ENCODE measurements at regions not wholly inside any gene's neighbourhood (a gene's known extent, or its start where the extent isn't known, plus 50 kb on each side); places are given as distances from the start of the nearest gene placed in this dataset.
A peak's percentile ranks its signal among the peaks of the same experiment; 100 is the strongest.
"Not testable (repeated sequence)": the region's sequence is repeated elsewhere in the genome, so short reads cannot be mapped to it uniquely, and the experiment has no call there.

DNA sequence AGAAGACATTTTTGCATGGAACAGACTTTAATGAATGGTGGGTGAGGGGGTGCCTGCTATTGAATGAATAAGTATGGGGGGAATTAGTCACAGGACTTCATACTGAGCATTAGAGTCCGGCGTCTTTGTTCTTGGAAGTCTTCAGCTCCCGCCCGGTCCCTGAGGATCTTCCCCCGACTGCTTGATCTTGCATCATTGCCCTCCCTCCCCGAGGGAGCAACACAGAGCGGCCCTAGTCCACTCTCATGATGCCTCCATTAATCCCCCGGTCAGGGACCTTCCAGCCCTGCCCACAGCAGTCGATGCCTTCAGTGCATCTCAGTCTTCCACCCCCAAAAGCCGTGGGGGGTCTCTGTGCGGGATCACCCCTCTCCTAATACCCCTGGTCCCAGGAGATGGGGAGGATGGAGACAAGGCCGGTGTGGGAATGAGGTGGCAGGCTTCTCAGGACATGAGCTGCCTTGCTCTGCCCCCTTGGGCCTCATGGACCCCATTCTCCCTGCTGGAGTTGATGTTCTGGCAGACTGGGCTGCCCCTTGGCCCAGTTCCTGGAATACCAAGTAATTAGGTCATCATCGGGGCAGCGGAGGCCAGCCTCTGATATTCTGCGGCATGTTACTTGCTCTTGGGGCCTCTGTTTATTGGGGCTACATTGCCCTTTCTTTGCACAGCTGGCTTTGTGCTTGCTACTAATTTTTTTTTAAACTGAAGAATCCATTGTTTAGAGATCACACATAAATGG is 110.5 kb upstream of the PLGLB2 start:
- DNase-seq, ATAC-seq: not testable (repeated sequence)

DNA sequence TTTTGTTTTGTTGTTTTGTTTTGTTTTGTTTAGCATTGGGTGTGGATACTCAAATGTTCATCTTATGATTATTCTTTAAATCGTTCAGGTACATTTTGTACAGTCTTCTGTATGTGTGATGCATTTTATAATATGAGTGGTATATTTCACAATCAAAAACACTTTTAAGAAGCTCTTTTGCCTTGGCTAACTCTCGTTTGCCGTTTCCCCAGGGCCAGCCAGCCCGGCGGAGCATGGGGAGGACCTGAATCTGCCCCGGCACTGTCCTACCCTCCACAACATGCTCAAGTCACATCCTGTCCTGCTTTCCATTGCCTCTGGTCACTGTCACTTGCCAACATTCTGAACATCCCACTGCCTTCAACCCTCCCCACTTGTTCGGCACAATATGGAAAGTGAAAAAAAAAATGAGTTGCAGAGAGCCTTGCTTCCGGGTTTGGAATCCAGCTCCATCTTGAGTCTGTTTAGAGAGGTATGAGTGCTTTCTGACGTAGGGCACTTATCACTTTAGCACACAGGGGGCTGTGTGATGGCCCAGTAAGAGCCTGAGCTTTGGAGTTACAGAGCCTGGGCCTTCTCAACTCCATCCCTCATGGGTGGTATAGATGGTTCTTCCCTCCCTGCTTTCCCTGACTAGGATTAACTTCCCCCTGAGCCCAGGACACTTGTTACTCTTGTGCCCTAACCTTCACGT is 109.6 kb upstream of the PLGLB2 start:
- ATAC-seq, DNase-seq: not testable (repeated sequence)

DNA sequence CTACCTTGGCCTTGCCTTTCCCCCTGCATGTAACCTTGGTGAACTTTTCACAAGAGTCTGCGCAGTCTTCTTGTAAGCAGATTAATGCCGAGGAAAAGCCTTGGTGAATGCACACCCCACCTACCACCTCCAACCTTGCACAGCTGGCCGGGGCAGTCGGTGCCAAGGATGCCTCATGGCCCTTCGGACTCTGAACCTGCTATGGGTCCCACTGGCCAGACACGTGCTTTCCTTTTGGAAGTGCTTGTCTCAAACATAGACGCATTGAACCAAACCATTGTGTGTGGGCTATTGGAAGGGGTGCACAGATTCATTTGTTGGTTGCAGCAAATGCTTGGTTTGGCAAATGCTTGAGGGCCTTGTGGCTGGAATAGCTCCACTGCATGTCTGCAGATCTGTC is 109.0 kb upstream of the PLGLB2 start:
- not testable (repeated sequence) for DNase-seq, ATAC-seq

DNA sequence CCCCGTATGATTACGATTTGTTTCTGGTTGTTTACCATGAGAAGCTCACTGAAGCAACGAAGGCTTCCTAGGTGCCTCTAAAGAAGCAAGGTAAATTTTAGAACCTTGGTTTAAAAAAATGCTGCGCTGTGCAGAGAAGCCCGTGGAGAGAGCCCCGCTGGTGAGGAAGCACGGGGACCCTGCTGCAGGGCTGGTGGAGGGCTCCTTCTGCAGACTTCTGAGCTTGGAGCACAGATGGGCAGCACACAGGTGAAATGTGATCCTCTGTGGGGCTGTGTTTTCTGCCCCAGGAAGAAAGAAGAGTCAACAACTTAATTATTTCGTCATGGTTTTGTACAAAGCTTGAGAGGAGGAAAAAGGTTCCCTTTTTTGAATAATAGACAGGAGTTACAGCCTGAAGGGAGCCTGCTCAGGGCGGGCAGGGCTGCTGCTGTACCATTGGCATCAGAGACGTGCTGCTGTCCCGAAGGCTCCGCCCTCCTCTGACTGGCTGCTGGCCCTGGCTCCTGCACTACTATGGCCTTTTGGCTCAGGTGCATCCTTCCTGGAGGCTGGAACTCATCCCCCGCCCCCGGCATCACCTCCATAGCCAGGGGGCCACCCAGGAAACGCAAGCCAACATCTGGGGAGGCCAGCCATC is 108.0 kb upstream of the PLGLB2 start:
- not testable (repeated sequence) for DNase-seq, ATAC-seq

DNA sequence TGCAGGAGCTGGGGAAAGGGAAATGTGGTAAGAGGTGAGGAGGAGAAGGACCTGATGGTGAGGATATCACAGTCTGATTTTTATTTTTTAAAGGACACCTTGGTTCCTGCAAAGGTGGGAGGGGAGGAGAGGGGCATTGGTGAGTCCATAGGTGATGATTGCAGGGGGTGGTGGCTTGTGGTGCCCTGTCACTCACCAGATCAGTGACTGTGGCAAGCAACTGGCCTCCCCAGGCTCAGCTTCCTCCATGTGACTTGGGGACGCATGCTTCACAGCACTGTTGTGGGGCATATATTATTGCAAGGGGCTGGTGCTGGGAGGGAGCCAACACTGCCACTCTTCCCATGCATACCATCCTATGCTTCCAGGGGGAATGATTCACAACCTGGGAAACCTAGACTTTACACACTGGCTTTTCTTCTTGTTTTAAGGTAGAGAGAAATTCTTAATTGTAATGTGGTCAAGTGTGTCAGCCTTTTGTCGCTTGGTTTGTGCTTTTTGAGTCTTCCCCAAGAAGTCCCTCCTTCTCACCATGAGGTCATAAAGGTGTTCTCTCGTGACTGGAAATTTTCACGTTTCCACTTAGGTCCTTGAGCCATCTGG is 106.8 kb upstream of the PLGLB2 start:
- ATAC-seq = peak; percentile 17
- DNase-seq = not testable (repeated sequence)

DNA sequence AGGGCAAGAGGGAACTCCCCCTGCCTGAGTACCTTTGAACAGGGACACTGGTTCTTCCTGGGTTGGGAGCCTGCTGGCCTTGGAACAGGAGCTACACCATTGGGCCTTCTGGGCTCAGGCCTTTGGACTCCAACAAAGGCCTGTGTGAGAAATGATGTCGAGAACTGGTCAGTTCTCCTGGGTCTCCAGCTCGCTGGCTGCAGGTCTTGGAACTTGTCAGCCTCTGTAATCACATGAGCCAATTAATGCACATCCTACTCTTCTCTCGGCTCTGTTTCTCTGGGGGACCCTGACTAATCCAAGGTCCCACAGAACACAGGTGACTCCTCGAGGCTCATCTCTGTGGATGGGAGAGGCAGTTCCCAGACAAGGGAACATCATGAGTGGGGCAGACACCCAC is 104.7 kb upstream of the PLGLB2 start:
- not testable (repeated sequence) for DNase-seq, ATAC-seq

DNA sequence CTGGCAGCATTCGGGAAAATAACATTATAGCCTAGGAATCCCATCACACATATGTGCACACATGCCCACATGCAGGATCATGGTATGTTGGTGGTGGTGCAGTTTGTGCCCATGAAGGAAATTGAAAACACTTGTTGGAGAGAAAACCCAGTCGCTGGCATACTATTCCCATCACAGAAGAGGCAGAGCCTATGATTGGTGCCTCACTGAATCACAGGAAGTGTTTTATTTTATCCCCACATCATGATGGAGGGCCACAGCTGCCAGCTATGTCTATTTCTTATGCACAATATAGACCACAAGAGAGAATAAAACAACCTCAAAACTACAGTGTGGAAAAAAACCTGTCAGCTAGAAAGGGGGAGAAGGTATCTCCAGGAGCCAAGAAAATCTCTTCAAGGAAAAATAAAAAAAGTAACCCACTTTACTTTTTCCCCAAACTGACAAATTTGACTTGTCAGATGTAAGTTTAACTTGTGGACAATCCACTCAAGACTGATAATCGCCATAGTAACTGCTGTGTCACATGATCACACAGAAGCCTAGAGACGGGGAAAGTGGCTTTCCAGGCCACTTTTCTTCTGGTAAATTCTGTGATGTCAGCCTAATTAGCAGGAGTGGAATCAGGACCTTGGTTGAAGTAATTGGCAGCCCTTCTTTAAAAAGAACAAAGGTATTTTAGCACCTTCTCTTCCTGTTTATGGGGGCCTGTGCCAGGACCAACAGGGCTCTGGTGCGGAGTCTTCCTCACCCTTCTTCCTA is 100.0 kb upstream of the PLGLB2 start:
- ATAC-seq = peak; percentile 72
- not testable (repeated sequence) for DNase-seq

DNA sequence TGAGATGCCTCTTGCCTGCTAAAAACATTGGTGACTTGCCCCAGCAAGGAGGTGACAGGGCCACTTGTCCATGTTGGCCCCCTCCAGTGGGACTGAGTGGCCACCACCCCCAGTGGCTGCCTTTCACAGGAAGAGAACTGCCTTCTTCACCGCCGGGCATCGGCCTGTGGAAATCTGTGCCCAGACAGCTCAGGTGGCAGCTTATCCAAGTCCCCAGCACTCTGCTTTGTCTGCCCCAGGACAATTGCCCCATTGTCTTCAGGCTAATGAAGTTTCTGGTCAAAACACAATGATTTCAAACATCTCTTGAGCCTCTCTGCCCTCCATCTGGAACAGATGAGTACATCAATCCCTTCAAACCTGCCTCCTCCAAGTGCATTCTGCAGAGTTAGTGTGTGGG is 99.1 kb upstream of the PLGLB2 start:
- not testable (repeated sequence) for ATAC-seq, DNase-seq

DNA sequence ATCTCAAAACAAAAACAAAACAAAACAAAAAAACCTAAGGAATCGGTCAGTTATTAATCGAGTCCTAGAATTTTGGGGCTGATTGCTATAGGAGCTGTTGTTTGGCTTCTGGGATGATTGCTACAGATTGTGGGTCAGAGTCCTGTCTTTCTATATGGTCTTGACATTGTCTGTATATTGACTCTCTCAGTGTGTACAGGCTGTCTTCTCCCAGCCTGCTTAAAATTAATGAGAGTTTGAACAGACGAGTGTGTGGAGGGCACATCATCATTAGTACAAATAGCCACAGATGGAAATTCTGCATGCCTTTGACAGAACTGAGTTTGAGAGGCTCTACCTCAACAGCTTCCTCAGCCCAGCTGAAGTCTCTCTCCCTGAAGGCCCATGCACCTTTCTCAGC is 98.0 kb upstream of the PLGLB2 start:
- ATAC-seq, DNase-seq: not testable (repeated sequence)

DNA sequence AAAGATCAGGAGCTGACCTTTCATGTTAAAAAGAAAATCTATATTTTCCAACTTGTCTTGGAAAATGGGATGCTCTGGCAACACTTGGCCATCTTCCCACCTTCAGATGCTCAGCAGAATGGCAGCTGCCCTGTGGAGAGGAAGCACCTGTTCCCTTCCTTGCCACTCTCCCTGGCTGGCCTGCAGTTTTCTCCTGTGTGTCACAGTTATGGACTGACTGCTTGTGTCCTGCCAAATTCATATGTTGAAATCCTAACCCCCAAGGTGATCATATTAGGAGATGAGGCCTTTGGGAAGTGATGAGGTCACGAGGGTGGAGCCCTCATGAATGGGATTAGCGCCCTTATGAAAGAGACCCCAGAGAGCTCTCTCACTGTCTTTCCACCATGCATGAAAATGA is 97.0 kb upstream of the PLGLB2 start:
- ATAC-seq, DNase-seq: not testable (repeated sequence)

DNA sequence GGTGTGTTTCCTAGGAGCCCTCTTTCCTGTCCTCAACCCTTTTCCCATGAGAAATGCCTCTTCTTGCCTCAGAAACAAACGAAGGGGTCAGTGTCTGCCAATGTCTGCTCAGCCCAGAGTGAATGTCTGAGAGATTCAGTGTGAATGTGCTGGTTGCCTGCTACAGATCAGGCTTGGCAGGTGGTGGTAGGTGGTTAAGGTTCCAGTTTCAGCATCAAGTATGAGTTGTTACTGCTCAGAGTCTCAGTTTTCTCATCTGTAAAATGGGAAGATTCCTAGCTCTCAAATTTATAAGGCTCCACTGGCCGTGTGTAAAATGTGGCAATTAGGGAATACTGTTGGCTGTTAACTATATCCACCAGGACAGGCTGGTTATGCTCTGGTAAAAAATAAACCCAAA is 96.3 kb upstream of the PLGLB2 start:
- not testable (repeated sequence) for DNase-seq, ATAC-seq

DNA sequence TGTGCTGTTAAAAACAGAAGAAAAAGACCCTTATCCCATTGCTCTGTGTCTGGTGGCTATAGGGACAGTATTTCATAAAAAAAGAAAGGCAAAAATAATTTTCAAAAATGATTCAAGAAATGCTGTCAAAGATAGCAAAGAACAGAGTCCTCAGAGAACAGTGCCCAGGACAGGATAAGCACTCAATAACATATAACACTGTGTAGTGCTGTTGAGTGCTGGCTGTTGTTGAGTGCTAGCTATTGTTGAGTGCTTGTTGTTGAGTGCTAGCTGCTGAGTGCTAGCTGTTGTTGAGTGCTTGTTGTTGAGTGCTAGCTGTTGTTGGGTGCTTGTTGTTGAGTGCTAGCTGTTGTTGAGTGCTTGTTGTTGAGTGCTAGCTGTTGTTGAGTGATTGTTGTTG is 94.5 kb upstream of the PLGLB2 start:
- not testable (repeated sequence) for ATAC-seq, DNase-seq

DNA sequence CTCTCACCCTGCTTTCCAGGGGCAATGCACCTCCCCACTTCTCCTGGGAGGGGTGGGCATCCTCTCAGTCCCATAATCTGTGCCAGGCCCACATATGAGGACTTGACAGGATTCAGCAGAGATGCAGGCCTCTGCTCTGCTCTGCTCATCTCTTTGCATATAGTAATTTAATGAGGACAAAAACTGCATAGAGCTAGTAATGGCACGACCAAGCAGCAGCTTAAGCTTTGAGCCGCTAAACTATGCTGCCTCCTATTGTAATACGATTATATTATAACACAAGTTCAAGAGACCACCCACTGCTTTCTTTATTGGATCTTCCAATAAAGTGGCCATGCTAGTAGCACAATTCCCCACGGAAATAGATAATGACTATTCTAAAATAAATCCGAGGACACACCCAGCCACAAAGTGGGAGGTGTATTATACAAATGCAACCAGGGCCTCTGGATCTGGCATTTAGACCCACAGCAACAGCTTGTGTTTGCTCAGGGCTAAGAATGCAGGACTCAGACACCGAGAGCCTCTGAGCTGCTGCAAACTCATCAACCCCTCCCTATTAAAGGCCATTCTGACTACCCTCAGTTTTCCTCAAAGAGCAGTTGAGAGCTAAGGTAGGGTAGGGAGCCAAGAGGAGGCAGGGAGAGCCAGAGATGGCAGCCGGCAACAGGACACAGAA is 93.6 kb upstream of the PLGLB2 start:
- not testable (repeated sequence) for DNase-seq, ATAC-seq

DNA sequence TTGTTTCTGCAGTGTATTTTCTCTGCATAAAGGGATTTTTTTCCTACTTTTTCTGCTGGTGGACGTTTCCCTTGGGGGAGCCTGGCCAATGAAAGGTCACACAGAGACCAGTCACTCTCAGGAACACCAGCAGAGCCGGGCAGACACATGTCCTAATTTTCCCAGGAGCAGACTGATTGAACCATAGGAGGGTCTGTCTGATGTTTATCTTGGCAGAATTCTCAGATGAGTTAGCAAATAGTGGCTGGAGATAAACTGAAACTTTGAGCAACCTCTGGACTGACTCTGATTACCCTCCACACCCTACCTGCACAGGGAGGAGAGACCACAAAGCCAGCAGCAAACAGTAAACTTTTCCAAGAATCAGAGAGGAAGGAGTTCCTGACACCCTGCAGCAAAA is 90.0 kb upstream of the PLGLB2 start:
- DNase-seq, ATAC-seq: not testable (repeated sequence)

DNA sequence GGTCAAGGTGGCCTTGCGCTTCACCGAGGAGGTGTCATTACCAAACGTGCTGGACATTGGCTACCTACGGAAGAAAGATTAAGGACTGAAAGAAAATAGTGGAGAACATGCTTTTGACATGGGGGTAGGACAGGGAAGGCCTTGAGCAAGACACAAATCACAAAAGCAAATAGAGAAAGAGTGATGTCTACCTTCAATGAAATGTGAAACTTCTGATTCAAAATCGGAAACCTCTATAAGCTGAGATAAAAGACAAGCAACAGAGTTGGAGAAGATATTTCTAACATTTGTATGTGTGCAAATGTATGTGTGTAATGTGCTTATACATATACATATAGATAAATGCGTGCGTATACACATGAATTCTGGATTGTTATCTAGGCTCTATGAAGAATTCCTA is 89.5 kb upstream of the PLGLB2 start:
- not testable (repeated sequence) for ATAC-seq, DNase-seq

DNA sequence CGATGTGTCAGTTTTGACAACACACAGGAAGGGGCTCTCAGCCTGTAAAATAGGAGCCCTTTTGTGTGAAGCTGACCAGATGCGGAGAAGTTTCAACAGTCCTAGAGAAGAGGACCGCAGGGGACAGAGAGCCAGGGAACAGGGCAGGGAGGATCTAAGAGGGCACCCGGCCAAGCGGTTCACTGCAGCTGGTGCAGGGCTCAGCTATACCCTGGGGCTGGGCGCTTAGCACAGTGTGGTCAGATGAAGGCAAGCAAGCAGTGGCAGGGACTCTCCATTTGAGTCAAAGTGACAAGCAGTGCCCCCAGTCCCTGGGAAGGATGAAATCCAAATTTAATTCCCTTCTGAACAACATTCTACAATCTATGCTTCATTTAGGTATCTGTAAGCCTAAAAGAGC is 88.9 kb upstream of the PLGLB2 start:
- peak; percentile 51 for ATAC-seq
- DNase-seq = not testable (repeated sequence)

DNA sequence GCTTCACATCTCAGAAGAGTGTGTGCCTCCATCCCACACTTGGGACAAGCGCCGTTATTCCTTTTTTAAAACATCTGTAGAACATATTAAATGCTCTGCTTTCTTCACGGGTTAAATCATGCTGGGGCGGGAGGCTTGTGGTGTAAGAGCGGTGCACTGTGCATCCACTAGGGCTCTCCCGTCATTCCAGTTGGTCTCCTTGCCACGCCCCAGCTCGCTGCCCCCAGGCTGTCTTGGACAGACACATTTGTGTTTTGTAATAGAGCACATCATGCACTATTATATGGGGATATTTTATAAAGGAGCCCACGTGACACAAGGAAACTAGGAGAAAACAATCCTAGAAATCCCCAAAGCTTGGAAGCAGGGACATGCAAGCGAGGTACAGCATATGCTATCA is 87.7 kb upstream of the PLGLB2 start:
- DNase-seq, ATAC-seq: not testable (repeated sequence)

DNA sequence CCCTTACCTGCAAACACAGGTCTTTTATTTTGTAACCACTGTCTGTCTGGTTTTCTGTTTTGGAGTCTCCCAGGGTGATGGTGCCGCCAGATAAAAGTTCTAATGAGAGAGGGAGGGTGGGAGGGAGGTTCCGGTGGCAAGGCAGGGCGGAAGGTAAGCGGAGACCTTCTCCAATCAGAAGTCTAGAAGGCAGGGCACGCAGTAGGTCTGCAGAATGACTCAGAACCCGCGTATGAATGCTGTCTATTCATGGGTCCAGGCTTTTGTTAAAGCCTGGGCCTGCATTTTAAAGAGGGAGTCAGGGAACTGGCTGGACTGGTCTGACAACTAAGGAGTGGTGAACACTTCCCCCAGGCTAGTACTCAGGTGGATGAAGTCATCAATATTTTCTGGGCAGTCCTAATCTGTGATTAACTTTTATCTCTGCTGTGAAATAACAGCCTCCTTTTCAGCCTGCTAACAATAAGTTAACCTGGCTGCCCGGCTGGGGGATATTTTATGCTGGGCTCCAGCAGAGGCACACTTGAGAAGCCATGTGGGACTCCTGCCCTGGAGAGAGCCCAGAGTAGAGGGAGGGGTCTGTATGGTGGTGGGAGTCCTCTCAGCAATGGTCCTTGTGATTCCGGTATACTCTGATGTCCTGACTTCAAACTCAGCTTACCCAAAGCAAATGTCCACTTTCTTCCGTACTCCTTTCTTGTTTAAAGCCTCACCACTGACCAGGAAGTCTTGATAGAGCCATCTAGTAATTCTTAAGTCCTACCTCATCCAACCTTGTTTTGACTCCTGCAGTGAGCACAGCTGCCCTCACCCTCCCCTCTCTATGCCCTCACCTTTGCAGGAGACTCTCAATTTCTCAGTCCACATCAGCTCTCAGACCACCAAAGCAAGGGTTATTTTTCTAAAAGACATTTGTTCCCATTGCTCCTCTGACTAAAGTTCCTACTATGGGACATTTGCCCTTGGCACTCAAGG is 85.3 kb upstream of the PLGLB2 start:
- DNase-seq, ATAC-seq: not testable (repeated sequence)

DNA sequence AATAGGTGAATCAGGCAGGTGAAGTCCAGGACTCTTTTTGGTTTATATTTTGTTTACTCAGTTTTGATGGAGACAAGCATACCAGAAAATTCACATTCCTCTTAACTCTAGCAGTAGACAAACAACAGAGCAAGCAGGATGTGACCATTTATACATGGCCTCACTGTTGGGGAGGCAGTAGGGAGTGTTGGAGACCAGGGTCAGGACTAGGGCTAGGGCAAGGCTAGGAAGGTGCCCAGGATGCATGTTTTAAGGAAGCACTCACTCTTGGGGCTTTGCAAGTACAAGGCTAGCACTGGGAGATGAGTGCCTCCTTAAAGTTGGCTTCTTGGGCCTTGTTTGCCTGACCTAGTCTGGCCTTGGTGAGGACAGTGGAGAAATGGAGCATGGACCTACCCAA is 84.5 kb upstream of the PLGLB2 start:
- not testable (repeated sequence) for DNase-seq, ATAC-seq

DNA sequence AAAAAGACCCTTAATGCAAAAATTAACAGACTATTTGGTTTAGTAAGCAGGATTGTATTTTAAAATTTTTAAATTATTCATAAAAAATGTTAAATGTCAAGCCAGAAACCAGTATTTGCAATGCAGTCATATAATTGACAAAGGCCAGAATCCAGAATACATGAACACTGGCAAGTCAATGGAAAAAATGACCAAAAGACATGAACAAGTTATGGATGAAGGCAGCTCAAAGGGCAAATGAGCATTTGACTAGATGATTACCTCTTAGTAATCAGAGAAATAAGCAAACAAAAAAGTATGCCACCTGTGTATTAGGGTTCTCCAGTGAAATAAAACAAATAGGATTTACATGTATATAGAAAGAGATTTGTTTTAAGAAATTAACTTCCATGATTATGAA is 80.9 kb upstream of the PLGLB2 start:
- peak; percentile 57 for ATAC-seq
- DNase-seq = not testable (repeated sequence)
